SKM-1 (cell line): ENCODE measurements at regions not wholly inside any gene's neighbourhood (a gene's known extent, or its start where the extent isn't known, plus 50 kb on each side); places are given as distances from the start of the nearest gene placed in this dataset.
"Not testable (repeated sequence)": the region's sequence is repeated elsewhere in the genome, so short reads cannot be mapped to it uniquely, and the experiment has no call there.

Experiments used
- DNase-seq: peaks from one replicate; lab custom pipeline; 2025; ENCODE audit not compliant: unreplicated experiment; lab: John Stamatoyannopoulos, UW

- DNase-seq: no peak
These were observed 56.4 kb downstream of the FOXF2 start for GRCh38 chr6:1445650-1446330.

DNA sequence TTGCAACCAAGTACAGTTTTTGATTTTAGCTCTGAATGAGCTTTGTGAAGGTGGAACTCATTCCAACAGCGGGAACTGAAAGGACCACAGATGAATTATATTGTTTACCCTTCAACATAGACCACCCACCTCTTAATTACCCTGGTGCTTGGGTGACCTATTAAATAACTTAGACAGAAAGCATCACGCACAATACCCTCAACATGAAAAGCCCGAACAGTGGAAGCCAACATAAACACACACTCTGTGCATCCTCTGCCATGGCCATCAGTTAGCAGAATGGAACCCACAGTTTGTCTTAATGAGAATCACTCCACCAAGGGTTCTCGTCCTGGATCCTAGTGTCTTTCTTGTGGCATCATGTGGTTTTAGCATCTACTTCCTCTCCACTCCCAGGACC, 60.5 kb downstream of the FOXF2 start:
- DNase-seq: no peak

GRCh38 chr6:1453024-1453423, 63.6 kb downstream of the FOXF2 start:
- no peak for DNase-seq

GRCh38 chr6:1456816-1457215, 67.4 kb downstream of the FOXF2 start:
- not testable (repeated sequence) for DNase-seq

GRCh38 chr6:1461207-1461606, 71.8 kb downstream of the FOXF2 start:
- peak; percentile 10 for DNase-seq

DNA sequence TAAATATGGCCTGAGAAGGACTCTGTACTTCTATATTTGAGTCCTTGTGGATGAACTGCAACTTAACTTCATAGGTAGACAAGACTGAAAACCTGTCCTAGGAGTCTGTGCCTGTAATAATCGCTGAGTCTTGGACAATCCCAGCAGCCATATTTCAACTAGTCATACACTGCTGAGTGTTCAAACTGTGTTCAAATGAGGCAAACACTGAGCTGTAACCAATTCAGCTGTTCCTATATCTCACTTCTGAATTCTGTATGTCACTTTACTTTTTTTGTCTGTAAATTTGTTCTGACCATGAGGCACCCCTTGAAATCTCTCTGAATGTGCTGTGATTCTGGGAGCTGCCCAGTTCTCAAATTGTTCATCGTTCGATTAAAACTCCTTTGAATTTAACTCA, 72.4 kb downstream of the FOXF2 start:
- no peak for DNase-seq

DNA sequence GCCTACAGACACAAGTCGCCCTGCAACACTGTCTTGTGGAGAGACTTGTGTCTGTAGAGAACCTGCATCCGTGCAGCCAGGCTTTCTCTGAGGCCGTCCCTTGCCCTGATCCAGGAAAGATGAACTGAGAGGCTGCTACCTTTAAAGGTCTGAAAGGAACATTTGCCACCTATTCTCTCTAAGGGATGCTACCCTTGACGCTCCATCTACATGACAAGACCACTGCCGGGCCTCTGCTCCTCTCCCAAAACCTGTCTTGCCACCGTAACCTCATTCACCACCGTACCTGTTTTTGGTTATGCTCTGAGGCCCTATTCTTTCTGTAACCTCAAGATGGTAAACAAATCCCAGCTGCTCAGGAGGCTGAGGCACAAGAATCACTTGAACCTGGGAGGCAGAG, 73.9 kb downstream of the FOXF2 start:
- DNase-seq: no peak

- no peak for DNase-seq
These were observed 74.5 kb downstream of the FOXF2 start for GRCh38 chr6:1463751-1464426.

DNA sequence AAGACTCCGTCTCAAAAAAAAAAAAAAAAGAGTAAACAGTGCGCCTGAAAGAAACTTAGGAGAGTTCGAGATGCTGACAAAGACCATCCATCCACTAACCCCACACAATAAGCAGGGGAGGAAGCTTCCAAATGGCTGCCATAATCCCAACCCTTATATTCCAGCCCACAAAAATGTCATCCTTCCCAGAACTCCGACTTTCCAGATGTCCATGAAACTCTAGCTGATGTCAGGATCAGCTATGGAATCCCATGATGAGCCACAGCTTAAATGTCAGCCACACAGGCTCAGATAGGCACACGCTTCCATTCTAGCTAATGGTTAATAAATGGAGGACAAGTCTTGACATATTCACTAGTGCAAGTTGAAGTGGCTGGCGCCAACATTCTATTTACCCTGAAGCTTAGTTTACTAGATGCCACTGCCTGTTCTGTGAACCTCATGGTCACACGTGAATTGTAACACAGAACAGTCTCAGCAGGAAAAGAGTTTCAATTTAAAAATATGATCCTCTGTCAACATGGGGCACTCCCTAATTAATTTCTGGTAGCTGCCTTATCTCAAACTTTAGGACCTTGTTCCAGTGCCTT, 75.5 kb downstream of the FOXF2 start:
- no peak for DNase-seq

DNA sequence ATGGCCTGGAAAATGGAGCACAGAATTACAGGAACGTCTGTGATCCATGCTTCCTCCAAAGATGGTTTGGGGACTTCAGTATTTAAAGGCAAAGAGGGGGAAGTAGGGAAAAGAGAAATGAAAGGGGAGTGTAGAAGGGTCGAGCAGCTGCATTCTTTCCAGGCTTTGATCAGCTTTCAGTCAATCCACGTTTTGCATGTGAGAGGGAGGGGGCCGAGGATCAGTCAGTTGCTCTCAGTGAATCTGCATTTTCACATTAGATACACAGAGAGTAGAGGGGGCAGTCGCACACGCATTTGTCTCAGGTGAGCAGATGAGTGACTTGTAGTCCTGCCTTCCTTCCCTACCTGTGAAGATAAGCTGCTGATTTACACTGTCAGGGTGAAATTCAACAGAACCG, 78.8 kb downstream of the FOXF2 start:
- DNase-seq: no peak

DNA sequence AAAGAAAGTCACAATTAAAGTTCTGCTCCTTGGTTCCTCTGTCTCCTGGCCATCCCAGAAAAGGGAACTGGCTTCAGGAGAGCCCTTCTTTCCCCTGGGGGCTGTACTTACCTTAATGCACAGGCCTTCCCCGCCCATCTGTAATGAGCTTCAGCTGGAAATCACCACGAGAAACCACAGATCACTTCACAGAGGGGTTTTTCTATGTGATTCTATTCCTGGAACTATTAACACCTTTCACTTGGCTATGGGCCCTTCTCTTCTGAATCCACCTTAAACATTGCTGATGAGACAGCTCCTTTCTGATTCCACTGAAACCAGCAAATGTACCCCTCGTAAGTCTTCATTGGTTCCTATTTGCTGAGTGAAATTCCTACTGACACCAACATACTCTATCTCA, 80.7 kb downstream of the FOXF2 start:
- DNase-seq: no peak

GRCh38 chr6:1472643-1473042, 83.3 kb downstream of the FOXF2 start:
- DNase-seq: no peak

- no peak for DNase-seq
These were observed 83.8 kb downstream of the FOXF2 start for GRCh38 chr6:1473166-1473565.

GRCh38 chr6:1473598-1473997, 84.2 kb downstream of the FOXF2 start:
- no peak for DNase-seq

GRCh38 chr6:1474205-1474604, 84.8 kb downstream of the FOXF2 start:
- DNase-seq: no peak

DNA sequence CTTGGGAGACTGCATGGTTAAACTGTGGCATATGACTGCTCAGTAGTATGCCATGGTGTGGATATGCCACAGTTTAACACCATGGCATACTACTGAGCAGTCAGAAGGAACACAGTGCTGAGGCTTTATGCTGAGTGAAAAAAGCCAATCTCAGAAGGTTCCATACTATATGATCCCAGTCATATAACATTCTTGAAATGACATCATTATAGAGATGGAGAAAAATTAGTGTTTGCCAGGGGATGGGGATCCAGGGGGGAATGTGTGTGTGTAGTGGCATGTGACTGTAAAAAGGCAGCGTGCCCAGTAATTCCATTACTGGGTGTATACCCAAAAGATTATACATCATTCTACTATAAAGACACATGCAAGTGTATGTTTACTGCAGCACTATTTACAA, 85.8 kb downstream of the FOXF2 start:
- DNase-seq: no peak

- no peak for DNase-seq
These were observed 88.2 kb downstream of the FOXF2 start for GRCh38 chr6:1477432-1478090.

DNA sequence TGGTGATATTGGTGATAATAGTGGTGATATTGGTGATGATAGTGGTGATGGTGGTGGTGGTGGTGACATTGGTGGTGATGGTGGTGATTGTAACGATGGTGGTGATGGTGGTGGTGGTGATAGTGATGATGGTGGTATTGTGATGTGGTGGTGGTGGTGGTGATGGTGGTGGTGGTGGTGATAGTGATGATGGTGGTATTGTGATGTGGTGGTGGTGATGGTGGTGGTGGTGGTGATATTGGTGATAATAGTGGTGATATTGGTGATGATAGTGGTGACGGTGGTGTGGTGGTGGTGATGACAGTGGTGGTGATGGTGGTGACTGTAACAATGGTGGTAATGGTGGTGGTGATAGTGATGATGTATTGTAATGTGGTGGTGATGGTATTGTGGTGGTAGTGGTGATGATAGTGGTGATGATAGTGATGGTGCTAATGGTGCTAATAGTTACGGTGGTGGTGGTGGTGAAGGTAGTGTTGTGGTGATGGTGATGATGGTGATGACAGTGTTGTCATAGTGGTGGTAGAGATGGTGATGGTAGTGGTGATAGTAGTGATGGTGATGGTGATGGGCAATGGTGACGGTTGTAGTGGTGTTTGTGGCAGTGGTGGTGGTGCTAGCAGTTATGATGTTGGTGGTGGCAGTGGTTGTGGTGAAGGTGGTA, 88.9 kb downstream of the FOXF2 start:
- DNase-seq: not testable (repeated sequence)

GRCh38 chr6:1479095-1479494, 89.7 kb downstream of the FOXF2 start:
- no peak for DNase-seq

- no peak for DNase-seq
These were observed 90.3 kb downstream of the FOXF2 start for GRCh38 chr6:1479601-1480221.

DNA sequence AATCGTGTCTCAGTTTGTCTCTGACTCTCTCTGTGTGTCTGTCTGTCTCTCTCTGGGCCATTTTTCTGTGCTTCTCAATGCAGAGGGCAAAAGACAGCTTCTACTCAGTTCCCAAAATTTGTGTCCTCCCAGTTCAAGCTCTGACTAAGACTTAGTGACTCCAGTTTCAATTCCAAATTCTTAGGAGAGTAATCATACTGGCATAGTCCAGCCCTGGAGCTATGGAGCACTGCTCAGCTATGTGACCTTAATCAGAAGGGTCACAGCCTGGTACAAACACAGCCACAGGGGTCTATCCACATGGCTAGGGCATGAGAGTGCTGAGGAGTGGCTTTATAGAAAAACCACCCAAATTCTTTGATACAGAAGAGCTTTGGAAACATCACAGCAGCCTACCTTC, 91.9 kb downstream of the FOXF2 start:
- DNase-seq: no peak
